Ishikawa (cell line): ENCODE measurements at regions not wholly inside any gene's neighbourhood (a gene's known extent, or its start where the extent isn't known, plus 50 kb on each side); places are given as distances from the start of the nearest gene placed in this dataset.

Experiments used
- FOXM1 ChIP-seq: IDR thresholded peaks from 2 replicates; pipeline ENCODE4 v1.6.1; 2012; ENCODE audit warnings: low read depth, borderline replicate concordance
- REST ChIP-seq: IDR thresholded peaks from 2 replicates; pipeline ENCODE4 v1.6.1; 2012; ENCODE audit warnings: low read depth, mild to moderate bottlenecking

GRCh38 chr3:8324747-8325146 lies 176.9 kb upstream of the LMCD1 start:
- no peak for TF ChIP-seq FOXM1
- TF ChIP-seq REST: no peak
